B cell (primary cell): ENCODE measurements at regions not wholly inside any gene's neighbourhood (a gene's known extent, or its start where the extent isn't known, plus 50 kb on each side); places are given as distances from the start of the nearest gene placed in this dataset.
A peak's percentile ranks its signal among the peaks of the same experiment; 100 is the strongest.

Experiments
- ATAC-seq: fragments of 200-7000 bp; cut with Tn5 transposase; one replicate; pipeline ENCODE4 v1.10.0; 2021; ENCODE audit warnings: low read depth, mild to moderate bottlenecking, moderate number of reproducible peaks, moderate library complexity
- CTCF ChIA-PET: fragments of 350-600 bp; sonication (Branson Sonifier 250); formaldehyde crosslinking; loops from one replicate; lab custom pipeline; 2021; ENCODE audit warnings: antibody characterized with exemption, inconsistent platforms; lab: Charles Lee
- POLR2A ChIA-PET: fragments of 350-600 bp; sonication (Branson Sonifier 250); formaldehyde crosslinking; loops from one replicate; lab custom pipeline; 2021; ENCODE audit warnings: antibody characterized with exemption; lab: Charles Lee
- DNase-seq: peaks from one replicate; pipeline ENCODE4 v3.0.0; 2013
- H2AFZ ChIP-seq: 2 replicates; pipeline ENCODE4 v1.6.1; 2012; ENCODE audit warnings: mild to moderate bottlenecking, low read depth, low read length; ENCODE audit not compliant: insufficient read depth, poor library complexity, severe bottlenecking
- H3K27ac ChIP-seq, 2 donors: 1 replicate in 1 of 2; 2 replicates in 1 of 2; pipeline ENCODE4 v1.5.1; 2012 to 2013; ENCODE audit warnings: low read length in 2 of 2, mild to moderate bottlenecking in 2 of 2, moderate library complexity in 1 of 2
- H3K27me3 ChIP-seq, 4 experiments: fragments of 200-600 bp in 1 of 4; sonication (generic) in 1 of 4; replicated peaks in 1 of 4; 1 replicate in 2 of 4; 2 replicates in 2 of 4; pipeline versions ENCODE4 v1.6.1 to v1.7.0; 2013 to 2016; ENCODE audit warnings: low read length in 3 of 4, mild to moderate bottlenecking in 2 of 4, mixed read lengths in 1 of 4, moderate library complexity in 1 of 4; ENCODE audit not compliant: insufficient read depth in 4 of 4, control insufficient read depth in 3 of 4; ENCODE audit errors: control extremely low read depth in 1 of 4
- H3K36me3 ChIP-seq, 2 experiments: replicated peaks in 1 of 2; 1 replicate in 1 of 2; 2 replicates in 1 of 2; pipeline versions ENCODE4 v1.6.1 to v1.7.1; 2013; ENCODE audit warnings: low read length in 1 of 2; ENCODE audit not compliant: insufficient read depth in 2 of 2, control insufficient read depth in 1 of 2; ENCODE audit errors: control extremely low read depth in 1 of 2, extremely low read depth in 1 of 2
- H3K4me1 ChIP-seq, 2 donors: fragments of 200-600 bp in 1 of 2; sonication (generic) in 1 of 2; 1 replicate in 1 of 2; 2 replicates in 1 of 2; pipeline versions ENCODE4 v1.5.1 to v1.6.1; 2013 to 2017; ENCODE audit warnings: low read length in 2 of 2; ENCODE audit not compliant: control insufficient read depth in 2 of 2, insufficient read depth in 2 of 2
- H3K4me2 ChIP-seq: replicated peaks from 2 replicates; pipeline ENCODE3; 2012; ENCODE audit warnings: mild to moderate bottlenecking, low read depth, low read length; ENCODE audit not compliant: poor library complexity, severe bottlenecking
- H3K4me3 ChIP-seq, 5 experiments: fragments of 200-600 bp in 1 of 5; sonication (generic) in 1 of 5; 1 replicate in 3 of 5; 2 replicates in 2 of 5; pipeline versions ENCODE4 v1.5.1 to v1.7.0; 2011 to 2016; ENCODE audit warnings: low read length in 4 of 5, mild to moderate bottlenecking in 4 of 5, low read depth in 2 of 5, control low read depth in 1 of 5, moderate library complexity in 1 of 5; ENCODE audit not compliant: insufficient read depth in 1 of 5; ENCODE audit errors: control extremely low read depth in 1 of 5, extremely low read depth in 1 of 5
- H3K79me2 ChIP-seq: fragments of 200-600 bp; sonication (generic); one replicate; pipeline ENCODE4 v1.6.0; 2016; ENCODE audit warnings: low read length; ENCODE audit not compliant: control insufficient read depth, insufficient read depth
- H3K9ac ChIP-seq: fragments of 200-600 bp; sonication (generic); 2 replicates; pipeline ENCODE4 v1.6.1; 2017; ENCODE audit warnings: mild to moderate bottlenecking, low read length, moderate library complexity
- H3K9me3 ChIP-seq, 3 donors: one replicate each; pipeline versions ENCODE4 v1.6.1 to v1.7.1; 2013; ENCODE audit warnings: low read length in 2 of 3; ENCODE audit not compliant: control insufficient read depth in 2 of 3, insufficient read depth in 1 of 3; ENCODE audit errors: control extremely low read depth in 1 of 3
- H4K20me1 ChIP-seq: 2 replicates; pipeline ENCODE4 v1.6.0; 2012; ENCODE audit warnings: mild to moderate bottlenecking, low read length; ENCODE audit not compliant: insufficient read depth, control insufficient read depth, poor library complexity, severe bottlenecking
- H3K27ac Mint-ChIP-seq: one replicate; pipeline ENCODE4 v1.8.0; 2021; ENCODE audit warnings: mixed read lengths
- H3K27me3 Mint-ChIP-seq: one replicate; pipeline ENCODE4 v1.8.0; 2021; ENCODE audit warnings: mixed read lengths
- H3K4me1 Mint-ChIP-seq: one replicate; pipeline ENCODE4 v1.8.0; 2021; ENCODE audit warnings: mixed read lengths
- H3K4me3 Mint-ChIP-seq: one replicate; pipeline ENCODE4 v1.8.0; 2021; ENCODE audit warnings: mixed read lengths
- H3K9me3 Mint-ChIP-seq: one replicate; pipeline ENCODE4 v1.8.0; 2022; ENCODE audit warnings: mixed read lengths; ENCODE audit not compliant: insufficient read depth
- CTCF ChIP-seq: fragments of 200-600 bp; IDR thresholded peaks from one replicate; pipeline ENCODE4 v1.8.0; 2022; ENCODE audit warnings: antibody characterized with exemption, mild to moderate bottlenecking
- EZH2 ChIP-seq: IDR thresholded peaks from 2 replicates; pipeline ENCODE4 v1.6.1; 2012; ENCODE audit warnings: borderline replicate concordance, low read depth, mild to moderate bottlenecking, moderate library complexity, low read length; ENCODE audit not compliant: insufficient read depth, poor library complexity, severe bottlenecking
- WGBS: methylation state at CpG from one replicate; pipeline ENCODE4 v1.1.5; 2013; ENCODE audit warnings: missing lambda C conversion rate; ENCODE audit not compliant: insufficient coverage; 5-methylcytosine and 5-hydroxymethylcytosine counted together
- intact Hi-C: fragments of 100-400 bp; cut with micrococcal nuclease; formaldehyde crosslinking; loops from one replicate; pipeline ENCODE4 v1.10.0; 2022

- Histone ChIP-seq H3K9ac (peak overlapping the region; percentile 9), H3K27ac (peak overlapping the region in 1 of 2 donors; percentile 70), H4K20me1 (no peaks in the 10 kb centered on the region), H3K79me2 (no peaks in the 10 kb centered on the region), H3K9me3 (no peaks in the 10 kb centered on the region), H3K36me3 (no peaks in the 10 kb centered on the region), H3K4me1 (peaks cover 17 to 29% of the 10 kb centered on the region in 2 donors), H3K4me3 (no peak overlapping the region), H3K4me2 (peak overlapping the region; percentile 35), H3K27me3 (no peaks in the 10 kb centered on the region), H2AFZ (peak overlapping the region; percentile 53)
- Mint-ChIP-seq H3K27ac (peak overlapping the region; percentile 98), H3K4me1 (peaks cover 35% of the 10 kb centered on the region), H3K4me3 (peak overlapping the region; percentile 61), H3K9me3 (peaks cover 5% of the 10 kb centered on the region), H3K27me3 (no peaks in the 10 kb centered on the region)
- 80% methylated on average over 1 of the region's 5 CpGs for WGBS
- CTCF ChIA-PET, result interaction anchor here (1.3 to 2.2 kb wide), 4 partner anchors 114 to 155 kb away, joined by 3 to 9 read pairs (median 5); partner anchors contain the start of gene LMO4
- intact Hi-C loops, result no loop called here
- ATAC-seq, result no peak
- DNase-seq, result no peak
- POLR2A ChIA-PET, result interaction anchor here (0.6 kb wide), 1 partner anchor 32 kb away, joined by 3 read pairs; no protein-coding TSS in a partner anchor
- no peak for TF ChIP-seq CTCF
- no peak for TF ChIP-seq EZH2
Observed at GRCh38 chr1:87450136-87450535, 121.5 kb downstream of the LMO4 start.

DNA sequence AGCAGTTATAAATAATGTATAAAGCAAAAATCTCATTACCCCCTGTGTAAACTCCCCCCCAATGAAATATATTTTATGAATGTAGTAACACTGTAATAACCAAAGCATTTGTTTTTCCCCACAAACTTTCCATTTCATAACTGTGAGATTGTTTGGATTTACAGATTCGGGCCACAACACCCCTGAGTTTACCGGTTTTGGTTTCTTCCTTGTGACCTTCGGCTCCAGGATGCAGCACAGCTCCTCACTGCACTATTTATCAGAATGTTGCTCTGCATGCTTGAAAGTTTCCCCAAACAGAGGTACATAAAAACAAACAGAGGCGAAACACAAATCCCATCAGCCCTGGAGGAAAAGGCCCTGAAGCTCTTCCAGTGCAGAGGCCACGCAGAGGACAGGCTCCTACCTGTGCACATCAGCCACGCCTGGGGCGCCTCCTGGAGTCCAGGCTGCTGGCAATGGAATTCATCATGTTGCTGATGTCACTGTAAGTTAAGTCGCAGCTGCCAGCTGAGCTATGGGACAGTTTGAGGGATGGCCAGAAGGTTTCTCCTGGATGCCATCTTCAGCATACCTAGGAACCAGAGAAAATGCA, 122.0 kb downstream of the LMO4 start:
- no peak overlapping the region for H3K4me3 ChIP-seq
- H3K4me1 Mint-ChIP-seq, result peaks cover 35% of the 10 kb centered on the region
- no peak overlapping the region for H2AFZ ChIP-seq
- H3K27ac ChIP-seq, result no peak overlapping the region
- peaks cover 17 to 29% of the 10 kb centered on the region in 2 donors for H3K4me1 ChIP-seq
- H3K4me3 Mint-ChIP-seq, result peak overlapping the region; percentile 61
- WGBS, result 78% methylated on average over 8 of the region's 8 CpGs
- POLR2A ChIA-PET, result interaction anchor here (0.6 to 1.1 kb wide), 2 partner anchors 31 to 116 kb away, joined by 3 read pairs; no protein-coding TSS in a partner anchor
- H3K36me3 ChIP-seq, result no peaks in the 10 kb centered on the region
- intact Hi-C loops, result no loop called here
- no peaks in the 10 kb centered on the region for H3K27me3 ChIP-seq
- no peak overlapping the region for H3K9ac ChIP-seq
- H3K79me2 ChIP-seq, result no peaks in the 10 kb centered on the region
- H3K9me3 Mint-ChIP-seq, result peaks cover 2% of the 10 kb centered on the region
- peak overlapping the region; percentile 35 for H3K4me2 ChIP-seq
- CTCF ChIA-PET, result interaction anchor here (0.6 to 2.2 kb wide), 8 partner anchors 89 to 314 kb away, joined by 3 to 9 read pairs (median 4); partner anchors contain the start of gene LMO4
- no peak for TF ChIP-seq EZH2
- TF ChIP-seq CTCF, result no peak
- H3K27ac Mint-ChIP-seq, result peak overlapping the region; percentile 98
- no peaks in the 10 kb centered on the region for H4K20me1 ChIP-seq
- ATAC-seq (no peak), DNase-seq (peak; percentile 34)
- H3K27me3 Mint-ChIP-seq, result no peaks in the 10 kb centered on the region
- H3K9me3 ChIP-seq, result no peaks in the 10 kb centered on the region
